HCT116 (cell line): ENCODE measurements at regions not wholly inside any gene's neighbourhood (a gene's known extent, or its start where the extent isn't known, plus 50 kb on each side); places are given as distances from the start of the nearest gene placed in this dataset.
"Not testable (repeated sequence)": the region's sequence is repeated elsewhere in the genome, so short reads cannot be mapped to it uniquely, and the experiment has no call there.

Experiments used
- ATAC-seq: fragments of 200-7000 bp; cut with Tn5 transposase; 2 replicates; pipeline ENCODE4 v1.9.1; 2020; ENCODE audit warnings: mild to moderate bottlenecking, moderate library complexity
- BruUV-seq: library from RNA; stranded (reverse); fragments of 400-500 nt; replicated peaks from 2 replicates; lab custom pipeline; 2021; lab: Mats Ljungman, UMichigan
- CTCF ChIA-PET: fragments of 300-600 bp; sonication (Branson Sonifier 250); formaldehyde crosslinking; loops from one replicate; lab custom pipeline; 2021; ENCODE audit warnings: antibody characterized with exemption; lab: Charles Lee
- POLR2A ChIA-PET: fragments of 300-600, 350-600 bp; sonication (Branson Sonifier 250); formaldehyde crosslinking; loops from one replicate; lab custom pipeline; 2021; ENCODE audit warnings: antibody characterized with exemption; lab: Charles Lee
- RAD21 ChIA-PET, 2 experiments: fragments of 300-600 bp; sonication (Branson Sonifier 250); formaldehyde crosslinking; loops; one replicate each; lab custom pipeline; 2023; ENCODE audit warnings: low total read pairs in 2 of 2; ENCODE audit not compliant: uncharacterized antibody in 2 of 2, unreplicated experiment in 2 of 2, low non-redundant PET in 1 of 2; lab: Charles Lee
- DNase-seq: peaks from one replicate; pipeline ENCODE4 v3.0.0-alpha.2; 2010; ENCODE audit warnings: low read depth, low spot score
- H2AFZ ChIP-seq: fragments of 200-600 bp; shearing (Covaris generic), sonication (generic); 2 replicates; pipeline ENCODE4 v1.6.1; 2017; ENCODE audit warnings: low read depth, mixed run types, mixed read lengths, antibody characterized with exemption, low read length; ENCODE audit not compliant: poor library complexity, severe bottlenecking
- H3K27ac ChIP-seq: 2 replicates; pipeline ENCODE4 v1.5.1; 2012; ENCODE audit warnings: low read depth, low read length
- H3K27me3 ChIP-seq: fragments of 200-600 bp; sonication (generic); 2 replicates; pipeline ENCODE4 v1.6.1; 2016; ENCODE audit warnings: mixed run types, low read length, mixed read lengths; ENCODE audit not compliant: insufficient read depth
- H3K36me3 ChIP-seq, 2 experiments: fragments of 200-500 bp in 1 of 2; fragments of 200-600 bp in 1 of 2; sonication (Bioruptor generic) in 1 of 2; sonication (generic) in 1 of 2; 2 replicates each; pipeline versions ENCODE4 v1.5.1 to v1.6.1; 2014 to 2016; ENCODE audit warnings: low read length in 2 of 2, inconsistent platforms in 1 of 2, mixed read lengths in 1 of 2, mixed run types in 1 of 2; ENCODE audit not compliant: insufficient read depth in 2 of 2, control insufficient read depth in 1 of 2
- H3K4me1 ChIP-seq, 2 experiments: fragments of 200-600 bp in 1 of 2; sonication (generic) in 1 of 2; 2 replicates each; pipeline versions ENCODE4 v1.5.1 to v1.6.1; 2012 to 2017; ENCODE audit warnings: low read length in 2 of 2, inconsistent platforms in 1 of 2, mild to moderate bottlenecking in 1 of 2, mixed read lengths in 1 of 2, mixed run types in 1 of 2, moderate library complexity in 1 of 2; ENCODE audit not compliant: insufficient read depth in 2 of 2, control insufficient read depth in 1 of 2
- H3K4me2 ChIP-seq: fragments of 200-600 bp; sonication (generic); 2 replicates; pipeline ENCODE4 v1.6.1; 2017; ENCODE audit warnings: mixed run types, low read length, mixed read lengths
- H3K4me3 ChIP-seq, 2 experiments: fragments of 200-600 bp in 1 of 2; sonication (generic) in 1 of 2; replicated peaks in 1 of 2; 2 replicates each; pipeline ENCODE4 v1.5.1; 2011 to 2016; ENCODE audit warnings: low read length in 2 of 2, control low read depth in 1 of 2, low read depth in 1 of 2, mild to moderate bottlenecking in 1 of 2, mixed read lengths in 1 of 2, mixed run types in 1 of 2
- H3K79me2 ChIP-seq: fragments of 200-600 bp; sonication (generic); 2 replicates; pipeline ENCODE4 v1.6.1; 2017; ENCODE audit warnings: mild to moderate bottlenecking, mixed run types, low read length, moderate library complexity, mixed read lengths; ENCODE audit not compliant: insufficient read depth
- H3K9ac ChIP-seq: fragments of 200-600 bp; sonication (generic); 2 replicates; pipeline ENCODE4 v1.6.1; 2016; ENCODE audit warnings: low read length, mixed read lengths
- H3K9me2 ChIP-seq: fragments of 200-600 bp; sonication (generic), shearing (Covaris generic); 2 replicates; pipeline ENCODE4 v1.6.1; 2017; ENCODE audit warnings: mixed run types, mild to moderate bottlenecking, moderate library complexity; ENCODE audit not compliant: insufficient read depth
- H3K9me3 ChIP-seq, 2 experiments: fragments of 200-500 bp in 1 of 2; fragments of 200-600 bp in 1 of 2; sonication (Bioruptor generic) in 1 of 2; sonication (generic) in 1 of 2; 2 replicates each; pipeline ENCODE4 v1.6.1; 2014 to 2017; ENCODE audit warnings: low read length in 2 of 2, mixed read lengths in 2 of 2, inconsistent platforms in 1 of 2, low read depth in 1 of 2, mild to moderate bottlenecking in 1 of 2, mixed run types in 1 of 2, moderate library complexity in 1 of 2; ENCODE audit not compliant: control insufficient read depth in 1 of 2, insufficient read depth in 1 of 2
- H4K20me1 ChIP-seq: fragments of 200-600 bp; sonication (generic), shearing (Covaris generic); 2 replicates; pipeline ENCODE4 v1.6.1; 2017; ENCODE audit warnings: mixed run types, mild to moderate bottlenecking, moderate library complexity; ENCODE audit not compliant: insufficient read depth
- CBX3 ChIP-seq: IDR thresholded peaks from 2 replicates; pipeline ENCODE4 v1.6.1; 2012; ENCODE audit warnings: low read depth
- CEBPB ChIP-seq: IDR thresholded peaks from 2 replicates; pipeline ENCODE4 v1.6.1; 2012; ENCODE audit warnings: low read depth
- CTCF ChIP-seq, 3 experiments: fragments of 200-600 bp in 1 of 3; sonication (generic) in 1 of 3; IDR thresholded peaks in 2 of 3; conservative IDR thresholded peaks in 1 of 3; 2 replicates each; pipeline ENCODE4 v1.5.1; 2012 to 2017; ENCODE audit warnings: low read depth in 2 of 3, low read length in 2 of 3, antibody characterized with exemption in 1 of 3, borderline replicate concordance in 1 of 3, control low read depth in 1 of 3, mild to moderate bottlenecking in 1 of 3, mixed read lengths in 1 of 3, mixed run types in 1 of 3, moderate library complexity in 1 of 3; ENCODE audit not compliant: insufficient read depth in 1 of 3
- EGR1 ChIP-seq: IDR thresholded peaks from 2 replicates; pipeline ENCODE4 v1.6.1; 2012; ENCODE audit warnings: low read depth
- EZH2 ChIP-seq: fragments of 200-600 bp; sonication (generic); IDR thresholded peaks from 2 replicates; pipeline ENCODE4 v1.6.1; 2017; ENCODE audit warnings: antibody characterized with exemption, mixed run types
- FOSL1 ChIP-seq: IDR thresholded peaks from 2 replicates; pipeline ENCODE4 v1.6.1; 2012; ENCODE audit warnings: low read depth
- JUND ChIP-seq: IDR thresholded peaks from 2 replicates; pipeline ENCODE4 v1.6.1; 2012
- MAX ChIP-seq: IDR thresholded peaks from 2 replicates; pipeline ENCODE4 v1.6.1; 2012
- POLR2A ChIP-seq: IDR thresholded peaks from 2 replicates; pipeline ENCODE4 v1.7.0; 2011; ENCODE audit warnings: borderline replicate concordance; ENCODE audit not compliant: insufficient read depth, insufficient read length; ENCODE audit errors: extremely low read depth
- REST ChIP-seq: IDR thresholded peaks from 2 replicates; pipeline ENCODE4 v1.6.1; 2012; ENCODE audit warnings: low read depth
- SIN3A ChIP-seq: IDR thresholded peaks from 2 replicates; pipeline ENCODE4 v1.6.1; 2012; ENCODE audit warnings: low read depth
- SP1 ChIP-seq: IDR thresholded peaks from 2 replicates; pipeline ENCODE4 v1.6.1; 2012; ENCODE audit warnings: low read depth
- SRF ChIP-seq: IDR thresholded peaks from 2 replicates; pipeline ENCODE4 v1.6.1; 2012; ENCODE audit warnings: low read depth
- YY1 ChIP-seq: IDR thresholded peaks from 2 replicates; pipeline ENCODE4 v1.6.1; 2011; ENCODE audit warnings: low read length, low read depth, moderate library complexity, mild to moderate bottlenecking; ENCODE audit not compliant: insufficient replicate concordance; ENCODE audit errors: extremely low read depth
- intact Hi-C: fragments of 100-400 bp; cut with micrococcal nuclease; formaldehyde crosslinking; loops from 2 replicates; pipeline ENCODE4 v1.10.0; 2022

- Histone ChIP-seq H3K4me2 (no peak overlapping the region), H3K27me3 (no peaks in the 10 kb centered on the region), H3K4me1 (no peaks in the 10 kb centered on the region), H2AFZ (no peak overlapping the region), H3K27ac (no peak overlapping the region), H3K36me3 (no peaks in the 10 kb centered on the region), H3K9me3 (peaks cover 0 to 10% of the 10 kb centered on the region in 2 experiments; a peak in 3 of 4 replicates), H3K79me2 (no peaks in the 10 kb centered on the region), H4K20me1 (no peaks in the 10 kb centered on the region), H3K9me2 (no peaks in the 10 kb centered on the region), H3K4me3 (no peak overlapping the region), H3K9ac (no peak overlapping the region)
- CTCF ChIA-PET, result no interaction called here
- RAD21 ChIA-PET, result no interaction called here
- POLR2A ChIA-PET, result no interaction called here
- no TSS peak for BruUV-seq
- ATAC-seq (no peak), DNase-seq (no peak)
- intact Hi-C loops, result no loop called here
- TF ChIP-seq EZH2 (no peak), REST (no peak), SP1 (no peak), JUND (no peak), YY1 (no peak), MAX (no peak), FOSL1 (no peak), SIN3A (no peak), SRF (no peak), POLR2A (no peak), CTCF (IDR thresholded peaks at IDR 0.05 in 2 of 3, conservative IDR thresholded peaks at IDR 0.05 in 1 of 3; ENCODE audit: borderline replicate concordance in 1 of 3, insufficient read depth in 1 of 3, low read depth in 2 of 3, low read length in 2 of 3) (no peak), CBX3 (no peak), CEBPB (no peak), EGR1 (no peak)
Measured at GRCh38 chr11:98536023-98536422, 484.7 kb upstream of the CNTN5 start.

- H3K9me2 ChIP-seq, H3K4me1 ChIP-seq, H3K27ac ChIP-seq, H3K27me3 ChIP-seq, H3K9ac ChIP-seq, RAD21 ChIA-PET, H3K4me3 ChIP-seq, DNase-seq, H4K20me1 ChIP-seq, POLR2A ChIA-PET, ATAC-seq, intact Hi-C loops, H3K79me2 ChIP-seq, H3K36me3 ChIP-seq, CTCF ChIA-PET, H3K9me3 ChIP-seq, H2AFZ ChIP-seq, BruUV-seq, H3K4me2 ChIP-seq: not testable (repeated sequence)
Measured at GRCh38 chr11:98538358-98538757, 482.4 kb upstream of the CNTN5 start.
